Fibroblast of skin of right biceps (primary cell): ENCODE measurements at regions not wholly inside any gene's neighbourhood (a gene's known extent, or its start where the extent isn't known, plus 50 kb on each side); places are given as distances from the start of the nearest gene placed in this dataset.
"Not testable (repeated sequence)": the region's sequence is repeated elsewhere in the genome, so short reads cannot be mapped to it uniquely, and the experiment has no call there.

Experiments
- DNase-seq: peaks from one replicate; pipeline ENCODE4 v3.0.0-alpha.2; 2013

DNA sequence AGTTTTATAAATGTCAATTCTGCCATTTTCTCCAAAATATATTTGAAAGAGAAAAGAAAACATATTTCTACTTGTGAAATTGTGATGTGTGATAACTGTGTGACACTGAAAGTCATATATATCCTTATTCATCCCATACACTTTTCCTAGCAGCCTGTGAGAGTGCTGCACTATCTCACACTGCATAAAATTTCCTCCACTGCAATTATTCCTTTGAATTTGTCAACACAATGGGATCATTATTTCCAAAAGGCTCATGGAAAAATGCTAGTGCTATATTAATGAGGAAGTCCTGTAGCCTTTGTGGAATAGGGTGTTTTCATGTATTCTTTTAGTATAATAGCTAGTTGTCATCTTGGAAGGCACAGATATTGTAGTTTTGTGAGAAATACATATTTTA is 504.1 kb downstream of the RPL10L start:
- DNase-seq: no peak

DNA sequence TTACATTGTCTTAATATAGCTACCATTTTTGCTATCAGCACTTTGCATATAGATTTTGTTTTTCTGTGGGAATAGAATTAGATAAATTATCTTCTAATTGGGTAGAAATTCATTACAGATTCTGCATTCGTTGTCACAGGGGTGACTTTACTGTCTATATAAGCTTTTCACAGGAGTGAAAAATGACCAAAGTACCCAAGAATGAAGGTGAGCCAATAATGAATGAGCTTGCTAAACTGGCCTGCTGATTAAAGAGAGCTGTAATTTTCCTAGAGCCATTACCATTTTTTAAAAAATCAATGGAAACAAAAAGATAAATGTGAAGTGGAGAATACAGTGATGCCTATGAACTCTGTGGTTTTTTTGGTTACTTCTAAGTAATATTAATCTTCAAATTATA is 504.6 kb downstream of the RPL10L start:
- DNase-seq: no peak

DNA sequence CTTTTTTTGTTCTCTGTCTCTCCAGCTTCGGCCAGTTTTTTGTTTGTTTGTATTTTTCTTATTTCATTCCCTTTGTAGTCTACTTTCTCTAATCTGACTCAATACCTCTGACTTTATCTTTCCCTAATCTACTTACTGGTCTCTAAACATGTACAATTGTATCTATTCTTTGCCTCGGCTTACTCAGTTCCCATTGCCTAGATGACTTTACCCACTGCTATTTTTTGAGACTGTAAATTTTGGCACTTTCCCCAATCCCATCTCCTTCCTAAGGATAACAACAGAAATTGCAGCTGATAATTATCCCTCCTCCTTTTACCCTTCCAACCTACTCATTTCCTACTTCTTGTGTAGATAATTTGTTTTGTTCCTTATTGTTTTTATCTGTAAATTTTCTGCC is 511.1 kb downstream of the RPL10L start:
- no peak for DNase-seq

DNA sequence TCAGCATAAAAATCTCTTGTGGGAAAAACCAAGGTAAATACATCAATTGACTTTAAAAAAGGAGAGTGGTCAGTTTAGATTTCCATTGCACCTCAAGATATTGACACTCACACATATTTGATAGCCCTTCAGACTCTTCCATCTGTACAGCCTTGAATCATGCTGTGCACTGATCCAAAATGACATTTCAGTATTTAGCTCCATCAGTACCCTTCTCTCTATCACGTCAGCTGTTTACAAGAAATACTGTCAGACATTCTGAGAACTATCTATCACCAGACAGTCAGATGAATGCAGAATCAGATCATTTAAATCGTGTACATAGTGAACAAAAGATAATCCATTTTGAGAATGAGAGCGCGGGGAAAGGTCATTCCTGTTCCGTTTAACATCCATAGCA is 511.9 kb downstream of the RPL10L start:
- DNase-seq: no peak

DNA sequence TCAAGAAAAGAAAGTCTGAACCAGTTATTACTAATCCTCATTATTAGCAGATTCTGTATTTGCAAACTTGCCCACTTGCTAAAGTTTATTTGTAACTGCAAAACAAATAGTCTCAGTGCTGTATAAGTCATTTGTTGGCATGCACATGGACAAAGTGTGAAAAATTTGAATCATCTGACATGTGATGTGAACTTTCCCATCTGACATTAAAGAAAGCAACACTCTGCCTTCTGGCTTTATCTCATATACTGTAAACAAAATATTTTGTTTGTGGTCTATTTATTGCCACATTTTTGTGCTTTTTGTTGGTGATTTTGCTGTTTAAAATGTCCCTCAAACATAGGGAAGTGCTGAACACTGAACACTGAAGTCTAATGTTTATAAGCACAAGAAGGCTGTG is 513.8 kb downstream of the RPL10L start:
- DNase-seq: no peak

DNA sequence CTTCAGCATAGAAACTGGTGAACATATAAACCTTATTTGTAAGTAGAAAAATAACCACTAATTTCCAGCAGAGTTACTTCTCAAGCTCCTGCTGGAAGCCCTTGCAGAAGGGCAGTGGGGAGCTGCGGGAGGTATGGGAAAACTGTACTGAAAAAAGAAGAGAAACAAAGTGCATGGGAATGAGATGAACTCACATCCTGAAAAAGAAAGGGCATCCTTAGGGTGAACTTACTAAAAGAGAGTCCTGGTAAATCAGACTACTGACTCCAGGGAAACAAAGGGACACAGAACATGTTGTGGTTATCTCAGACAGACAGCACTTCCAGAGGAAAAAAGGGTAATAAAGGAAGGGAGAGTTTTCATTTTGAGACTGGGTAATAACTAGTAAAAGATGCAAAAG is 515.1 kb downstream of the RPL10L start:
- no peak for DNase-seq

DNA sequence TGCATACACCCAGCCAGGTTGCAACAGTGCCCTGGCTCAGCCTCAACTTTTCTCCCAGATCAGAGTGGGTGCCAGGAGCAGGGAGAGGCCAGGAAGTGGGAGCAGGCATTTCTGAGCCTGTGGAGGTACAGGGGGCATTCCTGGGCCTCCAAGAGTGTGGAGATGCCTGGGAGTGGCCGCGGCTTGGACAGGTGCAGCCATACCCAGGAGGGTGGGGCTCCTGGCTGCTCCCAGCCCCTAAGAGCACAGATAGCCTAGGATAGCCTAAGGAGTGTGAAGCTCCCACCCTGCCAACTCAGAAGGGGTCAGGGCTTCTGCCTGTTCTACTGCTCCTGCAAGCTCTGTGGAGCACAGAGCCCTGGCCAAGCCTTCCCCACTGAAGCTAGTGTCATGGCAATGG is 543.4 kb downstream of the RPL10L start:
- no peak for DNase-seq

DNA sequence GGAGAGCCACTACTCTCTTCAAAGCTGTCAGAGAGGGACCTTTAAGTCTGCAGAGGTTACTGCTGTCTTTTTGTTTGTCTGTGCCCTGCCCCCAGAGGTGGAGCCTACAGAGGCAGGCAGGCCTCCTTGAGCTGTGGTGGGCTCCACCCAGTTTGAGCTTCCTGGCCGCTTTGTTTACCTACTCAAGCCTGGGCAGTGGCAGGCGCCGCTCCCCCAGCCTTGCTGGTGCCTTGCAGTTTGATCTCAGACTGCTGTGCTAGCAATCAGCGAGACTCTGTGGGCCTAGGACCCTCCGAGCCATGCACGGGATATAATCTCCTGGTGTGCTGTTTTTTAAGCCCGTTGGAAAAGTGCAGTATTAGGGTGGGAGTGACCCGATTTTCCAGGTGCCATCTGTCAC is 550.7 kb downstream of the RPL10L start:
- DNase-seq: not testable (repeated sequence)

DNA sequence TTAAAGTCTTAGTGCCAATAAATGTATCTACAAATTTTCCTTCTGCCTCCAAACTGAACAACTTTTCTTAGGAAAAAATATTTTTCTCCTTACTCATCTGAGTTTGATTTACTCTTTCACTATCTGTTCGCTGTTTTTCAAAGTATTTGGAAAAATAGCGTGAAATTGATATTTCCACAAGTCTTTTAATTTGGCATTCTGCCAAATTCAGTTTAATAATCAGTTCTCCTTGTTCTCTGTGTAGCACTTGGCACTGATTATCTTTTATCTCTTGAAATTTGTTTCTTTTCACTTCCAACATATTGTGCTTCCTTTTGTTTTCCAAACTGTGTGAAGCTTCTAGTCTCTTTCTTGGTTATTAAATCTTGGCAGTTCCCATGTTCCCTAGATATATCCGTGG is 559.8 kb downstream of the RPL10L start:
- no peak for DNase-seq

DNA sequence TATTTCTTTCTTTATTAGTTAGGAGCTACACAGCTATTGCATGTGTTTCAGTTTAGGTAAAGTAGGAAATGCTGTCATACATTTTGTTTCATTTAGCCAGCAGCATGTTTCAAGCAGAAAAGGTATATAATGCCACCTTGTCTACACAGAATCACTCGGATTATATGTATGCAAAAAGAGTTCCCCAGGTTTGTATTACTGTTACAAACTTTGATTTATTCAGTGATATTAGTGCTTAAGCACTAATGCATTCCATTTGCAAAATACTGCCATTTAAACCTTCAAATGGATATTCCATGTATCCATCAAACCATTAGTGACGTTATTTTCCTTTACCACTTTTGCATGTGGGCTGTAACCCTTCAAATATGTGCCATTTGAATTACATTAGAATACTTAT is 564.0 kb downstream of the RPL10L start:
- DNase-seq: no peak

DNA sequence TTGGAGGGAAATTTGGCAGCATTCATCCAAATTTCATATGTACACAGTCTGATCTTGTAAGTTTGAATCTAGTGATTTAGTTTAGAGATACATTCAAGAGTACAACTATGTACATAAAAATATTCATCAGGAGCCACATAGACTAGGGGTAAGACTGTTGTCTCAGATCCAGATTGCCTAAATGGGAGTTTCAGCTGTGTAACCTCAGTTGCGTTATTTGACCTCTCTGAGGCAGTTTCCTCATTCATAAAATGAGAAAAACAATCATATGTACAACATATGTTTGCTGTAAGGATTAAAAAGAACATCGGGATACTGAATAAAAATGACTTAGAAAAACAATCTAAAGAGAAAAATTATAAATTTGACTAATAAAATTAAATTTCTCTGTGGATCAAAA is 577.5 kb downstream of the RPL10L start:
- DNase-seq: no peak

DNA sequence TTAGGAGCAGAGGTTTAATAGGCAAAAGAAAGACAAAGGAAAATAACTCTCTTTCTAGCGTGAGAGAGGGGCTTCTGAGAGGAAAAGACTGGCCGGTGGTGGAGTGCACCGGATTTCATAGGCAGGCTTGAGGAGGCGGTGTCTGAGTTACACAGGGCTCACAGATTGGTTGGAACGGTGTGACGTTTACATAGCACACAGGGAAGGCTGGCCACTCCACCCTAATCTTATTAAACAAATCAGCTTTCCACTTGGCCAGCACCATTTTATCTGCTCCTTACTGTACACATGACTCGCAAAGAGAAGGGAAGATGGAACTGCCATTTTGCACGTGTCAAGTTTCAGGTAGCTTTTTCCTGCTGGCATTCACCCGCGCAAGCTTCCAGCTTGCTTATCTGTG is 587.7 kb downstream of the RPL10L start:
- no peak for DNase-seq

DNA sequence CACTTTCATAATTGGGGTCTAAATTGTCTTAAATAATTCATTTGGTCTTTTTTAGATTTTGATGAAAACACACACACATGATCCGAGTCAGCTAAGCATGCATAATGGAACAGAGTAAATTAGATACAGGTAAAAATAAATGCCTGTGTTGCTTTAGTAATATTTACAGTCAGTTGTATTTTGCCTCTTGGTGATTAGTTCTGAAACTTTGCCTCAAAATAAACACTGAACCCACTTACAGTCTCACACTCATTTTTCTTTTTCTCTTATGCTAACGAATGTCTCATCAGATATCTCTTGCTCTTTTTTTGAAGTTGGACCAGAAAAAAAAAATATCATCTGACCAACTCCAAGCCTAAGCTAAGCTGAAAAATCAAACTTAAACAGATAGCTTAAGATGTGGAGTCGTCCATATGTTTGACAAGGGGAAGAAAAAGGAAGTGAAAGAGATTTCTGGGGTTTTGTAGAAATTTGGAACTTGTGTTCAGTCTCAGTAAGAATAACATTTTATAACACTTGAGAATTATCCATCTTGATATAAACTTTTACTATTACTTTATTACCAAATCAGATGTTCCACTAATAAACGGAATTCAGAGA is 592.5 kb downstream of the RPL10L start:
- no peak for DNase-seq

DNA sequence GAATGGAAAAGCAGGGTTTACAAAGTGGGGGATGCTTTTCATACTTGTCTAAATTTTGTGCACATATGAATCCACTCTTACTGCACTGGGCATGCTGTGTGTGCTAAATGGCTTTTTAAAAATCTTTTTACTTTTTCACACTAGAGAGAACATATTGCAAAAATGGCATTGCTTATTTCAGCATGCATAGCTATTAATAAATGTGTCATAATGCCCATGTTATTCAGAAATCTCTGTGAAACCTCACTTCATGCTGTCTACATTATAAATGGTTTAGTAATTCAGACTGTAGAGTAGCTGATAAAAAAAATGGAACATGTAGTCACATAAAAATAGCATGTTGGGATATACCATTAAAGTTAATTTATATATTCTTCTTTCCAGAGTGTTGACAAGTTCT is 593.8 kb downstream of the RPL10L start:
- DNase-seq: peak; percentile 15

DNA sequence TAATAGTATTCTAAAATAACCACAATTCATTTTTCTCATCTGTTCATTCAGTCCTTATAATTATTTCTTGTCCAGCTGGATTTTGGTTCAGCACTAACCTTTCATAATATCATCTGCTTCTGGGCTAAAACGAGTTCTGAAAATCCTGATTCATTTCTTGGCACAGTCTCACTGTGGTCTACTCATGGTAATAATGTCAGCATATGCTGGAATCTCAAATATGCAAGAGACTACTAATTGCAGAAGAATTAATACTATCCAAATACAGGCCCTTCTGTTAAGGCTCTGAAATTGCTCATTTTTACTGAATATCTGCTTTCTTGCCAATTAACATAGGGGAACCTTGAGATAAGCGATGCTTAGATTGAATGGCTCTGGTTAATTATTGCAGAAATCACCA is 597.1 kb downstream of the RPL10L start:
- DNase-seq: peak; percentile 94

DNA sequence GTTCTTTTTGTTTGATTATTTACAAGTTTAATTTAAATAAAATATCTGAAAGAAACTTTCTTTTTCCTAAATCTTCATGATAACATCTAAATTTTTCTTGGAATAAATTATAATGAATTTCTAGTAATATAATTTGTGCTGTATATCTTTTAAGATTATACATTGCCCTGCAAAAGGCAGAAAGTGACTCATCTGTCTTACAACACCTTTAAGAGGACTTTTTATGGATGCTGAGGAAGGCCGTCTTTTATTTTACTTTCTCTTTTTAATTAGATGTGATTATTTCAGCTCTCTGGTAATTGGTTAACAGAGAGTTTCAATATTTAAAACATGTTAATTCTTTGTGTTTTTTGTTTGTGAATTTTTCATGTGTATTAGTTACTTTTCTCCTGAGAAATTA is 598.4 kb downstream of the RPL10L start:
- DNase-seq: no peak

DNA sequence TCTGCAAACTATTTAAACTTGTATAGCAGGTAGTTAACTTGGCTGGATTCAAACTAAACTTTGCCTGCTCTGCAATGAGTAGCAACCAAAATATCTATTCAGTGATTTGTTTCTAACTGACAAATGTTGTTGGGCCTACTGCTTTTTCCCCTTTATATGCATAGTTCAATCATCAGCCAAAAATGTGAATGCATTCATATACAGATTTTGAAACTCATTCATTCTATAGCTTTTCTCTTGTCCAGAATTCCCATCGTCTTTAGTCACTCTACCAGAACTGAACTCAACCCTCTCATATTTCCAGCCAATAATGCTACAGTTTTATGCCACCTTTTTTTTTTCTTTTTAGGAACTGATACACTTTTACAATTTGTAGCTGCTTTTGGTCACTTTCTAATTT is 599.8 kb downstream of the RPL10L start:
- DNase-seq: peak; percentile 79

DNA sequence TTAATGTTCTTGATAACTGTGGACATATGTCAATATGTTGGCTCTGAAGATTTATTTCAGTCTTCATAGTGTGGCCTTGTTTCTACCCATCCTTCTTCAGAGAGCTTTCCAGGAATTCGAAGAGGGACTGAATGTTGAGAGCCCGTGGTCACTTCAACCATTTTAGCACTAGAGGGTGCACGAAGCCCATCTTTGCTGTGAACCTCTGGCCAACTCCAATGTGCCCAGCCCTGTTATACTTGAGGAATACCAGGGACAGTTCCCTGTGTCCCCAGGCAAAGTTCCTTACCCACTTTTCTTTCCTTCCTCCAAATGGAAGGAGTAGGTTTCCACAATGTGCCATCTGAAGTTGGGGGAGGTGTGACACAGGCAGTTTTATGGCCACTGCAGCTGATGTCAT is 603.5 kb downstream of the RPL10L start:
- peak; percentile 74 for DNase-seq

DNA sequence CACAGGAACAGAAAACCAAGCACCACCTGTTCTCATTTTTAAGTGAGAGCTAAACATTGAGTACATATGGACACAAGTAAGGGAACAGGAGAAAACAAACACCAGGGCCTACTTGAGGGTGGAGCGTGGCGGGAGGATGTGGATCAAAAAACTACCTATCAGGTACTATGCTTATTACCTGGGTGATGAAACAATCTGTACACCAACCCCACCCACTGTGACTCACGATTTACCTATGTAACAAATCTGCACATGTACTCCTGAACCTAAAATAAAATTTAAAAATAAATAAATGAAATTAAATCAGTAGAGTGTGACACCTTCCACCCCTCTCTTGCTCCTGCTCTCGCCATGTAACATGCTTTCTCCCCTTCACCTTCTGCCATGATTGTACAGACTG is 615.5 kb downstream of the RPL10L start:
- no peak for DNase-seq

DNA sequence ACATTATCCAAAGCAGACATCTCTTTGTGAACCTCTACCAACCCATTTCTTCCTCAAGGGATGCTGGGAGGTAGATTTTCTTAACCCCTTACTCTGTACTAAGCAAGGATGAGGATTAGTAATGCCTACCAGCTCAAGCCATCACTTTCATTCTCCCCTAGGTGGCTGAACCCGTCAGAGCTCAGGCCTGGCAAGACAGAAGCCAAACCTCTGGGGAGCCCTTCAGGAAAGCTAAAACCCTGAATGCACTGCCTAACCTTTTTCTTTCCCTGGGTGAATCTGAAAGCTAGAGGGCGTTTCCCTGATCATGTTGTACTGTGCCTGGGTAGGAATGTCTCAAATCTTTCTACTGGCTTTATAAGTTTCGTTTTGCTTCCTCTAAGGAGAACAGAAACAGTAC is 617.3 kb downstream of the RPL10L start:
- DNase-seq: no peak

DNA sequence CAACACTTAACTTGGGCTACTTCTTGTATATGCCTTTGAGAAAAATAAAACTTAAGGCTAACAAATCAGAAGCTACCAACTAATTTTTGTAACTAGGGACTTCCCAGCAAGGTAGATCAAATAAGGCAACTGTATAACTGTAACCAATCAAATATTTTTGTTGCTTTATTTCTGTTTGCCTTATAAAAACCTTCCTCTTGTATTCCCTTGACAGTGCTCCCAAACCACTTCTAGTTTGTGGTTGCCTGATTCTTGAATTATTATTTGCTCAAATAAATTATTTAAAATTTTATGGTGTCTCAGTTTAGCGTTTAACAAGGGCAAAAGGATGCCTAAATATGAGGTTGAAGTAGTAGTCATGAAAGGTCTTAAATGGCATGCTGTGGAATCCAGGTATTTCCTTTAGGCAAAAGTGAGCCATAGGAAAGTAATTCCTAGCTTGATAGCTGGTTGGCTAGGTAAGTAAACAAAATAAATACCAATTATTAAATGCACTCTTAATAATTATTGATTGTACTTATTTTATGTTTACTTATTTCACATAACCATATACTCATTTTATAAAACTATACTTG is 632.6 kb downstream of the RPL10L start:
- no peak for DNase-seq

DNA sequence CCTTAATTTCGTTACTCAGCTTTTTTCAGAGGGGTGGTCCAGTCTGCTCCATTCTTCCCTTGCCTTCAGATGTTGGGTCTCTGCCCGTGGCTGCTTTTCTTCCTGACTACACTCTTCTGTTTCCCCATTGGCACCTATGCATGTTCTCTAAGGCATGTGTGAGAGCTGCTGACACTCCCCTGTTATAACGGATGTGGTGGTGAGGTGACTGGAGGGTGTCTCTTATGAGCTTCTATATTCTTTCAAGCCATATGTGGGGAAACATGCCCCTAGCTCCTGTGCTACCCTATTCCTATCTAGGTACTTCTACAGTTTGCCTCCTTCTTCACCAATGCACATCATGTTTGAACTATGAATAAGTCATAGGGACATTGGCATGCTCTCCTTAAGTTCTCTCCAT is 643.2 kb downstream of the RPL10L start:
- DNase-seq: no peak

DNA sequence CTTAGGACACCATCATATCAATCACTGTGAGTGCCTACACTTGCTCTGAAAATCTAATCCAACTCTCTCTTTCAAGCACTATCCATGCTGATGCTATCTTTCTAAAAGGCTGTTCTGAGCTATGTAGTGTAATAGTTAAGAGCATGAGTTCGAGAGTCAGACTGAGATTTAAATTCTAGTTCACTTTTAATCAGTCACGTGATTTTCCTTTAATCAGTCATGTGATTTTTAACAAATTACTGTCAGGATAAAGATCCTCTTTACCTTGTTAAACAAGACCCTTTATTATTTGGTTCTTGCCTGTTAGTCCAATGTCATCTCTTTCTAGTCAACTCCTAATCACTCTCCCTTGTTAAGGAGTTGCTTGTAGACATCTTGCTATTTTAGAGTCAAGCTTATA is 653.0 kb downstream of the RPL10L start:
- no peak for DNase-seq

DNA sequence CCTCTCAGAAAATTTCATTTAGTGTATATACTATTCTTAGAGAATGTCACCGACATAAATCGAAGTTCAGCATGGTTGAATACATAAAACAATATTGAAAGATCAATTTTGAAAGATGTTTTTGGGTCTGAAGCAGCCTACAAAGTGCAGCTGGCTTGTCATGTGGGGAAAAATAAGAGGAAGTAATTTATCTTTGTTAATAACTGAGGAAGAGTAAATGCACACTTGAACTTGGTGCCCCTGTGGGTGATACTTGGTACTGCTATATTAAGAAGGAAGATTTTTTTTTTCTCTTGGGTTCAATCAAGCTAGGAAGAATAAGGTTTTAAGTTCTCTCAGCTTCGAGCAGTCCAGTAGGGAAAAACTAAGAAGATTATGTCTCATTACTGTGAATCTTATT is 661.3 kb downstream of the RPL10L start:
- DNase-seq: no peak

DNA sequence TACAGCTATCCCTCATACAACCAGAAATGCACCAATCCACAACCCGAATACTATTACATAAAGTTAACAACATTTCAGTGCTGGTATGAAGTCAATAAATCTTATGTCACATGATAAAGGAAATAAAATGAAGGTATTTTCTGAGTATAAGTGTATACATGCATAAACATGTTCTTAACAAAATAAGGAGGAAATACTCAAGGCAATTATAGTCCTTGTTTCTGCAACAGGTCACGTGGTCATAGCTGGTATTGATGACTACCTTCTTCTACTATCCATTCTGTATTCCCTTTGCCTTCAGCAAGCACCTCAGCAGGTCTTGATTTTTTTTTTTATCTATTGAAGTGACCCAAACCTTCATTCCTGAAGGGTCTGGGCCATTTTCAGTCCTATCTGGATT is 675.6 kb downstream of the RPL10L start:
- no peak for DNase-seq

DNA sequence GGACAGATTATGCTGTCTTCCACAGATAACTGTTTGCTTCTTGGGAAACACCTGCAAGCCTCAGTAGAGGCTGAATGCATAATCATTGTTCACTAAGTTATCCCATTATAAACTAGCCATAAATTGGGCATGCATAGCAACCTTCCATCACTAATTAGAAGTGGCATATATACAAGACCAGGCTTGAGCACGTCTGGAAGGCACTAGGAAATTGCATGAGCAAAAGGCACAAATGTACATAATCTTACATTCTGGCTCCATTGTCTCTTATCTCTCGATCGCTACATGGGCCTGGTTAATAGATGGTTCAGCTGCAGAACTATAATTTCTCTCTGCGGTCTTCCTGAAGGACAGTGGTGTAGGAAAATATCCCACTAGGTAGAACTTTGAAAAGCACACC is 679.2 kb downstream of the RPL10L start:
- no peak for DNase-seq
